Sigmoid colon (tissue), 4 donors: ENCODE measurements at regions not wholly inside any gene's neighbourhood (a gene's known extent, or its start where the extent isn't known, plus 50 kb on each side); places are given as distances from the start of the nearest gene placed in this dataset.

Experiments used
- POLR2A ChIP-seq, 2 donors: fragments of 450-650 bp; IDR thresholded peaks; one replicate each; pipeline ENCODE4 v1.6.1; 2016; ENCODE audit warnings: antibody characterized with exemption in 2 of 2, mild to moderate bottlenecking in 2 of 2, moderate library complexity in 2 of 2
- POLR2AphosphoS5 ChIP-seq, 4 donors: sonication (generic); formaldehyde crosslinking; IDR thresholded peaks; one replicate each; pipeline ENCODE4 v1.6.1; 2017; ENCODE audit warnings: antibody characterized with exemption in 4 of 4

DNA sequence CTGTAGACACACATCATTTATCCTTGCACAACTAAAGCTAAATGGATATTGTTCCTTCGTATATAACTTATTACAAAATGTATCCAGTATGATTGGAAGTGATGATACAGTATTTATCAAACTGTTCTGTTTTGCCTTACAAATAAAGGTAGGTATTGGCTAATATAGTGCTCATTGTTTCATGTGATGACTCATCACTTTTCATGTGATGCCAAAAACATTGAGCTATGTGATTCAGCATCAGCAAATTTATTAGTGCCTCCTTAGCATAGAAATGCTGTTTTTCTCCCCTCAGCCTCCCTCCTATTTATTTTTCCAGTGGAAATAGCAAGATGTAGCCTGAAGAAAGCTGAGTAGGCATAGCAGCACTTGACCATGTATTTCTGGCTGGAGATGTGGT lies 228.6 kb upstream of the LYPLAL1 start:
- TF ChIP-seq POLR2A (IDR thresholded peaks at IDR 0.05) (no peak), POLR2AphosphoS5 (IDR thresholded peaks at IDR 0.05) (no peak)
